ENCODE measurements at regions not wholly inside any gene's neighbourhood (a gene's known extent, or its start where the extent isn't known, plus 50 kb on each side); places are given as distances from the start of the nearest gene placed in this dataset.
"Not testable (repeated sequence)": the region's sequence is repeated elsewhere in the genome, so short reads cannot be mapped to it uniquely, and the experiment has no call there.

DNA sequence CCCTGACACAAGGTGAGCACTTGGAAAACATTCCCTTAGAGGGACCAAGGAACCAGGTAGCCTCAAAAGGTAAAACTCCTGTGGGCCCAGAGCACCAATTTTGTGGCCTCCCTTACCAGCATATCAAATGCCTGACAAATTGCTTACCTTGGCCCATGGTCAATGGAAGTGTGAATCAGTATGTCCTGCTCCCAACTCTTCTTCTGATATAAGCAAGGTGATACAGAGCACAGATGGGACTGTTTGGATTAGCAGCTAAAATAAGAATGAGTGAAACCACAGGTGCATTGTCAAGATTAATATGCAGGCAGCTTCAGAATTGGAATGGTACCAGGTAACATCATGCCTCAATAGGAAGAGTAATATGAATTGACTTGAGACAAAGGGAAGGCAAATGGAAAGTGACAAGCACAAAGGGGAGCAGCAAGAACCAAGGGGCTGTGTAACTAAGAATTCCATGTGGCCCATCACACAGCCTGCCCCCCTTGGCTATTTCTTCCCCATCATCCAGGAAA is 156.8 kb upstream of the KCND3 start:
- H3K36me3 ChIP-seq (ENCODE audit: low read depth): no peaks in the 10 kb centered on the region
- no TSS peak for BruUV-seq (replicated peaks)
- no peaks in the 10 kb centered on the region for H3K9me2 ChIP-seq (ENCODE audit: insufficient read depth)
- no peaks in the 10 kb centered on the region for H3K79me2 ChIP-seq (ENCODE audit: low read depth)
- ChIA-PET CTCF (no interaction called here), POLR2A (ENCODE audit: unreplicated experiment) (no interaction called here)
- no peak overlapping the region for H3K4me3 ChIP-seq
- no peaks in the 10 kb centered on the region for H3F3A ChIP-seq (ENCODE audit: insufficient read depth, low read depth)
- TF ChIP-seq CTCF (conservative IDR thresholded peaks at IDR 0.05) (no peak), EZH2 (IDR thresholded peaks at IDR 0.05; ENCODE audit: low read depth) (no peak)
- H3K4me1 ChIP-seq (replicated peaks; ENCODE audit: insufficient read depth): no peaks in the 10 kb centered on the region
- H3K9me3 ChIP-seq (ENCODE audit: insufficient read depth, low read depth): no peaks in the 10 kb centered on the region
- peaks cover 37% of the 10 kb centered on the region for H3K27me3 ChIP-seq (ENCODE audit: insufficient read depth, low read depth)
- intact Hi-C loops (cut with micrococcal nuclease; ENCODE audit: unreplicated experiment): no loop called here
- no peak overlapping the region for H3K4me2 ChIP-seq
- H2AFZ ChIP-seq: no peak overlapping the region
- no peaks in the 10 kb centered on the region for H4K20me1 ChIP-seq (ENCODE audit: insufficient read depth)
- DNase-seq: no peak
- no peak overlapping the region for H3K27ac ChIP-seq

GRCh38 chr1:112160214-112160613 is 170.7 kb upstream of the KCND3 start:
- H2AFZ ChIP-seq; H3K36me3 ChIP-seq (ENCODE audit: low read depth); H3K4me1 ChIP-seq (replicated peaks; ENCODE audit: insufficient read depth); H4K20me1 ChIP-seq (ENCODE audit: insufficient read depth); CTCF ChIA-PET; H3K9me2 ChIP-seq (ENCODE audit: insufficient read depth); H3K27ac ChIP-seq; DNase-seq; H3K4me3 ChIP-seq; H3K9me3 ChIP-seq (ENCODE audit: insufficient read depth, low read depth); H3K79me2 ChIP-seq (ENCODE audit: low read depth); BruUV-seq (replicated peaks); POLR2A ChIA-PET (ENCODE audit: unreplicated experiment); H3K4me2 ChIP-seq; H3F3A ChIP-seq (ENCODE audit: insufficient read depth, low read depth); intact Hi-C loops (cut with micrococcal nuclease; ENCODE audit: unreplicated experiment): not testable (repeated sequence)
- H3K27me3 ChIP-seq (ENCODE audit: insufficient read depth, low read depth): peaks cover 20% of the 10 kb centered on the region

DNA sequence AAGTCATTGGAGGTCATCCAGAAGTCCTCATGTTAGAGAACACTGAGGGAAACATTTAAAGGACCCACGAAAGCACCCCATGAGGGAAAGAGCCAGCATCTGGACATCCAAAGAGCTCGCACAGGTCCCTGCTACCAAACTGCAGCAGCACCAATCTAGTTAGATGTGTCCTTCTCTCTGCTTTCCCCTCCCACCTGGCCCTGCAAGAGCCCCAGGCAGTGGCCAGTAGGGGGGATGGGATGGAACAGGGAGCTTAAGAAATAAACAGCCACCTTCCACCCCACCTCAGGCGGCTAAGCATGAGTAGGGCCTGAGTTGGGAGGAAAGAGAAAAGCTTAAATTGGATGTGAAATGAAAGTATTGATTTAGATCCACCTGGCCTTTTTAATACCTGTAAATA is 175.9 kb upstream of the KCND3 start:
- H3K36me3 ChIP-seq (ENCODE audit: low read depth): no peaks in the 10 kb centered on the region
- H3K79me2 ChIP-seq (ENCODE audit: low read depth): no peaks in the 10 kb centered on the region
- no peaks in the 10 kb centered on the region for H3K4me1 ChIP-seq (replicated peaks; ENCODE audit: insufficient read depth)
- no peak overlapping the region for H2AFZ ChIP-seq
- DNase-seq: no peak
- TF ChIP-seq CTCF (conservative IDR thresholded peaks at IDR 0.05): no peak
- TF ChIP-seq EZH2 (IDR thresholded peaks at IDR 0.05; ENCODE audit: low read depth): no peak
- no peaks in the 10 kb centered on the region; the same call in 1 of the 2 replicates for H4K20me1 ChIP-seq (ENCODE audit: insufficient read depth)
- H3K4me2 ChIP-seq: no peak overlapping the region
- intact Hi-C loops (cut with micrococcal nuclease; ENCODE audit: unreplicated experiment): no loop called here
- ChIA-PET CTCF (no interaction called here), POLR2A (ENCODE audit: unreplicated experiment) (no interaction called here)
- H3F3A ChIP-seq (ENCODE audit: insufficient read depth, low read depth): no peaks in the 10 kb centered on the region
- H3K9me3 ChIP-seq (ENCODE audit: insufficient read depth, low read depth): no peaks in the 10 kb centered on the region
- H3K9me2 ChIP-seq (ENCODE audit: insufficient read depth): no peaks in the 10 kb centered on the region
- no TSS peak for BruUV-seq (replicated peaks)
- H3K4me3 ChIP-seq: no peak overlapping the region
- H3K27ac ChIP-seq: no peak overlapping the region
- peaks cover 48% of the 10 kb centered on the region for H3K27me3 ChIP-seq (ENCODE audit: insufficient read depth, low read depth)

- no TSS peak for BruUV-seq (replicated peaks)
- POLR2A ChIA-PET (ENCODE audit: unreplicated experiment): no interaction called here
- H3K4me3 ChIP-seq: no peak overlapping the region
- no peaks in the 10 kb centered on the region for H3K9me2 ChIP-seq (ENCODE audit: insufficient read depth)
- no peaks in the 10 kb centered on the region for H3K4me1 ChIP-seq (replicated peaks; ENCODE audit: insufficient read depth)
- CTCF ChIA-PET: no interaction called here
- intact Hi-C loops (cut with micrococcal nuclease; ENCODE audit: unreplicated experiment): no loop called here
- H2AFZ ChIP-seq: no peak overlapping the region
- no peak overlapping the region for H3K27ac ChIP-seq
- H3K4me2 ChIP-seq: no peak overlapping the region
- H3K36me3 ChIP-seq (ENCODE audit: low read depth): no peaks in the 10 kb centered on the region
- H3K9me3 ChIP-seq (ENCODE audit: insufficient read depth, low read depth): no peaks in the 10 kb centered on the region
- H4K20me1 ChIP-seq (ENCODE audit: insufficient read depth): no peaks in the 10 kb centered on the region
- no peak for TF ChIP-seq CTCF (conservative IDR thresholded peaks at IDR 0.05)
- no peaks in the 10 kb centered on the region for H3F3A ChIP-seq (ENCODE audit: insufficient read depth, low read depth)
- peaks cover 35% of the 10 kb centered on the region for H3K27me3 ChIP-seq (ENCODE audit: insufficient read depth, low read depth)
- no peaks in the 10 kb centered on the region for H3K79me2 ChIP-seq (ENCODE audit: low read depth)
- peak in 1 of 2 experiments; percentile 22 for DNase-seq
These were observed 180.0 kb upstream of the KCND3 start for GRCh38 chr1:112169517-112169916.
